Fibroblast of peridontal ligament (primary cell): ENCODE measurements at regions not wholly inside any gene's neighbourhood (a gene's known extent, or its start where the extent isn't known, plus 50 kb on each side); places are given as distances from the start of the nearest gene placed in this dataset.
"Not testable (repeated sequence)": the region's sequence is repeated elsewhere in the genome, so short reads cannot be mapped to it uniquely, and the experiment has no call there.

ENCODE experiments used
- DNase-seq: peaks from one replicate; pipeline ENCODE4 v3.0.0-alpha.2; 2010; ENCODE audit errors: extremely low read depth

DNA sequence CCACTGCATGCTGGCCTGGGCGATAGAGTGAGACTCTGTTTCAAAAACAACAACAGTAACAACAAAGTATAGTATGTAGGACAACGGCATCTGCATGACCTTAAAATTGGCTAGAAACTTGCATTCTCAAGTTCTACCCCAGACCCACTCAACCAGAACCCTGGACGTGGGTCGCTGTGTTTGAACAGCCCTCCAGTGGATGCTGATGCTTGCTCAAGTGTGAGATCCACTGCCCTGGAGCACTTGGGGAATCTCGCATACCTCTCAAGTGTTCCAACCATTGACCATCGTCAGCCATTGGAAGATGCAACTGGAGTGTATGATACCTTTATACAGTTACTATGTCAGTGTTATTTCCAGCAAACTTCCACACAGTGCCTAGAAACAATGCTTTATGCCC, 435.9 kb downstream of the DCDC2C start:
- DNase-seq, result no peak

DNA sequence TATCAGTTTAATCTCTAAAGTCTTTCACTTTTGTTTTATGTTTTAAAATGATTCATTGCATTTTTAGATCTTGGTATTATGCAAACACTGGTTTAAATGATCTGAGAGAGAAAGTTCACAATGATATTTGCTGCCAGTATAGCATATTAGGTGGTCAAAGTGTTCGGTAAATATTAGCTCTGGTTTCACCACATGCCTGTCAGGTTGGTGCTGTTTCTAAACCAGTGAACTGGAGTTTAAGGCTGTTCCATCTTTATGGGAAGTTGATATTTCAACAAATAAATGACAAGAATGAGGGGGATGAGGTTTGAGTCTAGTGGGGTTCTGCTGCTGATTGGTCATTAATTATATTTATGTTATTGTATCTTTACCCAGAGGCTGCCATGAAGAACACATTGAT, 436.4 kb downstream of the DCDC2C start:
- no peak for DNase-seq

DNA sequence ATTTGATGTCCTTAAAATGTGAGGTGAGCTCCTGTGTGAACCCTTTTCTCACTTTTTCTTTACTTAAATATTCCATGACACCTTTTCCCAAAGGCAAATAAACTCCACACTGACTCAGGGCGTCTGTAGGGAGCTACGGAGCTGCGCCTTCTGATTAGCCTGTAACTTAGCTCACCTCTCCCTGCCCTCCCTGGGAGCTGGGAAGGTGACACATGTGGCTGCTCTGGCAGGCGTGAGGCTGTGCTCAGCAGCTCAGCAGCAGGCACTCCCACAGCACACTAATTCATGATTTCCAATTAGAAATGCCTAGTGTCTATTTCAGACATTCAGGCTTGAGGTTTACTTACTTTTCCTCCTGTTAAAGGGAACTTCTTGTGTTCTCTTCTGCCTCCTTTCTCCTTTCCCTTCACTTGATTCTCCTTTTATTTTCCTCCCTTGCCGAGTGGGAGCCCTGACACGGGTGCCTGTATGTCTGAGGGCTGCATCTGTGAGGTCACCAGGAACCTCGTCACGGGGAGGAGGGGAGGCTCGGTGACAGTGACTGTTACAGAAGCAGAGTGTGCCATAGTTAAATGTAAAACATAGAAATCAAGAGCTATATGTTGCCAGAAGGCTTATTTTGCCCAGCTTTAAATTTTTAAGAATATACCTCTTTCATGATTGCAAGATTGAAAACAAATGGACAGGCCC, 437.1 kb downstream of the DCDC2C start:
- DNase-seq, result no peak

DNA sequence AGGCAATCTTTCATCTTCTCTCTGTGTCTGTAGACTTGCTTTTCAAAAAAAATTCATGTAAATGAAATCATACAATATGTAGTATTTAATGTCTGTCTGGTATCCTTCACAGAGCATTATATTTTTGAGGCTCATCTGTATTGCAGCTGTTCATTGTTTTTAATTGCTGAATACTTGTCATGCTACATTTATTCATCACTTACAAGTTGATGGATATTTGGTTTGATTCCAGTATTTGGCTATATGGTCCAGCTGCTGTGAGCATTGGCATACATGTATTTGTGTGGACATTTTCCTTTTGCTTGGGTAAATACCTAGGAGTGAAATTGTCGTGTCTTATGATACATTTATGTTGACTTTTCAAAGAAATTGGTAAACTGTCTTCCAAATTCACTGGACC, 441.4 kb downstream of the DCDC2C start:
- DNase-seq, result no peak

DNA sequence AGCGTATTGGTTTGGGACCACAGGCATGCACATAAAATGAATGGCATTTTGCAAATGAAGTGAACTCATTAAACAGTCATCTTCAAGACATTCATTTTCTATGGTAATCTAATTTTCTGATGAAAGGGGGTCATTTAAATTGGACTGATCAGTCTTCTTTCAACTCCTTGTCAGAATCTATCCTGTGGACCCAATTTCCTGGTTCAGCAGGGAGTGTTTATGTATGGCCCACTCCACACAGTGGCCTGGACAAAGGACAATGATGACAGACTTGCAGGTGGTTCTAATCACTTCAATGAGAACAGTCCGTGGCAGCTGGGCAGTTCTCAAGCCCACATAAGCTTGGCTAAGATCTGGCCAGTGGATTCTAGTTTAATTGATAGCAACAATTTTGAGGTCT, 448.1 kb downstream of the DCDC2C start:
- DNase-seq, result no peak

DNA sequence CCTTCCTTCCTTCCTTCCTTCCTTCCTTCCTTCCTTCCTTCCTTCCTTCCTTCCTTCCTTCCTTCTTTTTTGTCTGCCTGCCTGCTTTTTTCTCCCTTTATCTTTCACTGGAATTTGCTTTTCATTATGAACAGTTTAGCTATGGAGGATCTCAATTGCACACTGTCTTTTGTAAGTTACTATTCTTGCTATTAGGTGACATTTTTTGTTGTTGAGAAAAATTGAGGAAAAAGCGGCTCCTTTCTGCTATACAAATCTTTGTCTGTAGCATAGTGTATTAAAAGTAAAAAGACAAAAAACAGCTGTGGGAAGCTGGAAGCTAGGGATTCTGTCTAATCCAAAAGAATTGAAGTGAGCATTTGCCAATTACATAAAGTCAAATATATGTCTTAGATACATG, 448.7 kb downstream of the DCDC2C start:
- no peak for DNase-seq

DNA sequence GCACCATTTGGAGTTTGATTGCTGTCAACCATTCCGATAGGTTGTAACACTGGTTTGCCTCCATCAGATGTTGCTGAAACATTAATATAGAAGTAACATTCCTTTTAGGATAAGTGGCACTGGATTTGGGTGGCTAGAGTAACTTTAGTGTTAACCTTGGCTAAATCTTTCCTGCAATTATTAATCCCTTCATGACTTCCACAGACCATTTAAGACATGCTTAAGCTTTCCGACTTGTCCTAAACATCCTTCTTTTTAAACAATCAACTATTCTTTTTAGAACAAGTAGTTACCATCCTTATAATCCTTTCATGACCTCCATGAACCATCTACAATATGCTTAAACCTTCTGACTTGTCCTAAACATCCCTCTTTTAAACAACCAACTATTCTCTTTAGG, 465.5 kb downstream of the DCDC2C start:
- DNase-seq, result no peak

DNA sequence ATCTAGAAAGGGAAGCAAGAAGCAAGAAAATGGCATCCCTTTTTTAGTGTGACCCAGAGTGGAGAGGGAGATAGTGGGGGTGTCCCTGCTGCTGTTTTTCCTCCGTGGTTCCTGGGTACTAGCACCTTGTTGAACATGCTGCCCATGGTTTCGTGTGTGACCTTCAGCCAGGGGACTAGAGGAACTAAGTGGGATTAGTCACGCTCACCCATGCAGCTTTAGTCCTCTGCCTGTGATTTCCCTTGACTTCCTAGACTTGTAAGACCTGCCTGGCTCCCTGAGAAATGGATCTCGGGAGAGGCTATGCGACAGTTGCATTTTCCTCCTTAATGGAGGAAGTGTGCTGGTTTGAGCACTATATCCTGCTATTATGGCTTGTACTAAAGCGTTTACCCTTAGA, 471.4 kb downstream of the DCDC2C start:
- DNase-seq, result no peak

DNA sequence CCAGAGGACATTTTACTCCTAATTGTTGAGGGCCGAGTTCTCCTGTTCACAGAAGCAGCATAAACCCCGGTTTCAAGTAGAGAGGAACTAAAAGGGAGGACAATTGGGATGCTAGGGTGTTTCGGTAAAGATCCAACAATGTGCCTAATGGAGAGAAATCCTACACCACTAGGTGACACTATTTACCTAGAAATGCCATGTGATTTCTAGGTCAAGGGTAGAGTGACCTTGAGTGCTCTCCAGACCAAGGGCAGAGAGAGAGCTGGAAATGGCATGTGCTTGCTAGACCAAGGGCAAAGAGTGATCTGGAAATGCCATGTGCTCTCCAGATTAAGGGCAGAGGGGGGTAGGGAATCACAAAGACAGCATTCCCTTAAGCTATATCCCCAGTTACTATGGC, 472.0 kb downstream of the DCDC2C start:
- DNase-seq, result no peak

DNA sequence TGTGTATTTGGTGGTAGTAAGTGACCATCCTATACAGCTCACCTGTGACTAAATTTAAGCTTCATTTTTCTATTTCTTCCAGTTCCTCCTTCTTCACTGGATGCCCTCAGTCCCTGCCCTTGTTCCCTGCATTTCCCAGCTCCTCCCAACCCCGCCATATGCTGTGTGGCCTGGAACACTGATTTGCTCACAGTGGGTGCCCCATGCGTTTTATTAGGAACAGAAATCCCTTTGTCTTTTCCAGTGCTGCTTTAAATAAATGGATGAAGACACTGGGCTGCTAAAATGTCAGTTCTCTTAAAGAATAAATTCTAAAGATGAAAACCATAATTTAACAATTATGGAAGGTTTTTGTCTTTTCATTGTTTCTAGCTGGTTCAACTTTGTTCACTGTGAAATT, 477.3 kb downstream of the DCDC2C start:
- no peak for DNase-seq

DNA sequence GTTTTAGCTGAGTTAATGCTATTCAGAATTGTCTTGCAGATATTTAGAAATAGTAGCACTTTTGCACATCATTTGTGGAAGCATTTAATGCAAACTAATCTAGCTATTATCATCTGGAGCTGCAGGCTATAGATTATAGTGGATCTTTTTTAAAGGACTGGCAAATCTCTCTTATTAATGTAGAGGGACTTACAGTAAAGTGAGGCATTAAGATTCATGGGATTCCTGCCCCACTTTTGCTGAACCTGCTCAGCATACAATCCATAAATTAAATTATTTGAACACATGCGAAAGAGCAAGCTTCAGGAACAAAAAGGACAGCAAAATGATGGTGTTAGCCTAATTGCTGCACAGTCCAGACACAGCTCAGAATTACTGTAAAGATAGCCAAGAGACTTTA, 477.7 kb downstream of the DCDC2C start:
- no peak for DNase-seq

DNA sequence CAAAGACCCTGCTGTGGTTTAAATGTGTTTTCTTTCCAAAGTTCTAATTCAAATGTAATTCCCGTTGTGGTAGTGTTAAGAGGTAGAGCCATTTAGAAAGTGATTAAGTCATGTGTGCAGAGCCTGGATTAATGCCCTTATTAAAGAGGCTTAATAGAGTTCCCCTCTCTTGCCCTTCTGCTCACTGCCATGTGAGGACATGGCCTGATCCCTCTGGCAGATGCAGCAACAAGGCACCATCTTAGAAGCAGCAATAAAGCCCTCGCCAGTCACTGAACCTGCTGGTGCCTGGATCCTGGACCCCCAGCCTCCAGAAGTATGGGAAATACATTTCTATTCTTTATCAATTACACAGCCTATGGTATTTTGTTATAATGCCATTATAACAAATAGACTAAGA, 485.2 kb downstream of the DCDC2C start:
- DNase-seq, result no peak

DNA sequence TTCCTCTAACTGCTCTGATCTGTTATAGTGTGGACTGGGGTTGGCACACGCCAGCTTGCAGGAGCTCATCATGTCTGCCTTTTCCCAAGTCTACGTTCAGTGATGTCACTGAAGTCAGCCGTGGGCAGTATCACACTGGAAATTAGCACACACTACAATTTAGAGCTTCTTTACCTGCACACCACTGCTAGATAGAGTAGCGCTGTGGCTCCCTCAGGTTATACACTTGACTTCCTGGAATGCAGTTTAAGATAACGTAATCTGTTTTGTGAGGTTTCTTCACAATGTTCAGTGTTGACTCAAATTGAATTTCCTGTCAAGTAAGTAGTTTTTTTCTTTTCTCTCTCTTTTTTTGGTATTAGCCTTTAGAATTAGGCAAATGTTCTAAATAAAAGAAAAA, 487.2 kb downstream of the DCDC2C start:
- DNase-seq, result no peak

DNA sequence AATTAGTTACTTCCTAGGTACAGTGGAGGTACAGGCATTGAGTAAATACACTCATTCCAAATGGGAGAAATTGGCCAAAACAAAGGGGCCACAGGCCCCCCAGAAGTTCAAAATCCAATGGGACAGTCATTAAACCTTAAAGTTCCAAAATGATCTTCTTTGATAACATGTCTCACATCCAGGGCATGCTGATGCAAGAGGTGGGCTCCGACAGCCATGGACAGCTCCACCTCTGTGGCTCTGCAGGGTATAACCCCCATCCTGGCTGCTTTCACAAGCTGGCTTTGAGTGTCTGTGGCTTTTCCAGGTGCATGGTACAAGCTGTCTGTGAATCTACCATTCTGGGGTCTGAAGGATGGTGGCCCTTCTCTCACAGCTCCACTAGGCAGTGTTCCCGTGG, 488.7 kb downstream of the DCDC2C start:
- no peak for DNase-seq

DNA sequence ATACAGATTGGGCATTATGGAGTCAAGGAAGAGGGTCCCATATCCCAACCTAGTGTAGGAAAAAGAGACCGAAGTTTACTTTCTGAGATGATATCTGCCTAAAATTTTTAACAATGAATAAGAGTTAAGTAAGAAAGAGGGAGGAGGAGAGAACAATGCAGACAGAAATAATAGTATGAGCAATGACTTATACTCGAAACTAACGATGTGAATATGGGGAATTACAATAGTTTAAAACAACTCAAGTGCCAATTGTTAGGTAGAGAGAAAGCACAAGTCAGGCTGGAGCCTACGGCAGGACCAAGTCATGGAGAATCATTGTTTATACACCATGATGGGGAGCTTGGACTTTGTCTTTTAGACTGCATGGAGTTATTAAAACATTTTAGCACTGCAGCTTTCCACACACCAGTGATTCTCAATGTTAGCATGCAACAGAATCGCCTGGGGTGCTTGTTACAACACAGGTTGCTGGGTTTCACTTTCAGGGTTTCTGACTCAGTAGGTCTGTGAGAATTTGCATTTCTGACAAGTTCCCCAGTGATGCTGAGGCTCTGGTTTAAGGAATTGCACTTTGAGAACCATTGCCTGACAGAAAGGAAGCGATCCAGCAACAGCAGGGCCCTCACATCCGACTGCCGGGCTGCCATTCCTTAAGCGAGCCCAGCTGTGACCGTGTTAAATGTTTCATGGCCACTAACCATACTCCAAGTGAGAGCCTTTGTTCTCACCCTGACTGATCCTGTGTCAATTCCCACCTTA, 511.2 kb downstream of the DCDC2C start:
- no peak for DNase-seq

DNA sequence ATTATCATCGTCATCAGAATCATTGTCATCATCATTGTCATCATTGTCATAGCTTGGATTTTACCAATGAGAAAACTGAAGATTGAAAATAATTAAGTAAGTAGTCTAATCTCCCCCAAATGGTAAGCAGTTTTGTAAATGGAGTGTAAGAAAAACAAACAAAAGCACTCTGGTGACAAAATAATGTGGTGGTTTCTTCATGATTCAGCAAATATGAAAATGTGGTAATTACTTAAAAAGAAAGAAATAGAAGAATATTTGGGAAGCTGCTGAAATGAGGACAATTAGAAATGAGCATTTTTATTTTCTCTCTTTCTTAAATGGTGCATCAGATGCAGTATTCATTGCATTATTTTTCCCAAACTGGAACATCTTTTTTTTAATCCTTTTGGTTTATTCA, 514.4 kb downstream of the DCDC2C start:
- DNase-seq, result no peak

DNA sequence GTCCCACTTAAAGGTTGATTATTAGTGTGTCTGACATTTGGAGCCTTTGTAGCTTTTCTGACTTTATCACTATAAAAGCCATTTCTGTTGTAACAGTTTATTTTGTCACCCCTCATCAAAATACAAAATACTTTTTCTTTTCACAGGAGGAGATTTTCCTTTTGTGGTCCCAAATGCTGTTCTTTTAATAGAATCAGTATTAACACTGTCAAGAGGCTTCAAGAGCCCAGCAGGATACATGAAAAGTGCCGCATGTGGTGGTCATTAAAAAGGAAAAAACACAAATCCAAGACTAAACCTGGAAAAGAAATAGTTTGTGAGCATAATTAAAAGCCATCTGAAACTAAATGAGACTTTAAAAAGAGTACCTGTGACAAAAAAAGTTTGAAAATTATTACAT, 515.7 kb downstream of the DCDC2C start:
- no peak for DNase-seq

DNA sequence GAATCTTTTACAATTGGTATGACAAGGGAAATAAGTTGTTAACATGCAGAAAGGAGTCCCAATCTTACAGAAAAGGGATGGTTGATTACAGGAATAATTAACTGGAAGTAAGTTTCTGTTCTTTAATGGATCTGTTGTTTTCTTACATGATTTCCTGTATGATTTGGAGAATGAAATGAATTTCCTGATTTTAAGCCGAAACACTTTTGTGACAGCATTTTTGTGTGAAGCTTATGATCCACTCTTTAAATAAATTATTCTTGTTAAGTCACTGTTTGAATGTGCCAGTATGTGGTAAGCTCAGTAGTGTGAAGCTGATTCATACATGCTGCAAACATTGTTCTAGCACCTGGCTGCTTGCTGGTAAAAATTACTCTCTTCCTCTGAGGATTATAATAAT, 516.2 kb downstream of the DCDC2C start:
- no peak for DNase-seq

DNA sequence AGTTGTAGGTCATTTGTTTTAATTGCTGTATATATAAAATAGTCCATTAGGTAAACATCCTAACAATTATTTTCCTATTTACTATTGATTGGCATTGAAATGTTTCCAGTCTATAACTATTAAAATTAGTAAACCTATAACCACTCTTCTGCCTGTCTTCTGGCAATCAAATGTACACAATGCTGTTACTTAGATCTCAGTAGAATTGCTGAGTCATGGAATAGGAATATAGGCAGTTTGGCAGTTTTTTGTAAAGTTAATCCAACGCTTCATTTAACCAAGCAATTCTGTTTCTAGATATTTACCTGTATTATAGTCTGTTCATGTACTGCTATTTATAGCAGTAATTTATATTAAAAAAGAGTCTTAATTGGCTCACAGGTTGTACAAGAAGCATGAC, 518.1 kb downstream of the DCDC2C start:
- no peak for DNase-seq

DNA sequence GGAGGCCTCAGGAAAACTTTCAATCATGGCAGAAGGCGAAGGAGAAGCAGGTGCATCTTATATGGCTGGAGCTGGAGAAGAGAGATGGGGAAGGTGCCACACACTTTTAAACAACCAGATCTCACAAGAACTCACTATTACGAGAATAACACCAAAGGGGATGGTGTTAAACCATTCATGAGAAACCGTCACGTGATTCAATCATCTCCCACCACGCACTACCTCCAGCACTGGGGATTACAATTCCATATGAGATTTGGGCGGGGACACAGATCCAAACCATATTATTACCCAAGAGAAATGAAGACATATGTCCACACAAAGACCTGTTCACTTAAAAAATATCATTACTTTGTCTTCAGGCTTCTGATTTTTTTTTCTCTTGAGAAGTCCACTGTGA, 518.5 kb downstream of the DCDC2C start:
- DNase-seq, result no peak

DNA sequence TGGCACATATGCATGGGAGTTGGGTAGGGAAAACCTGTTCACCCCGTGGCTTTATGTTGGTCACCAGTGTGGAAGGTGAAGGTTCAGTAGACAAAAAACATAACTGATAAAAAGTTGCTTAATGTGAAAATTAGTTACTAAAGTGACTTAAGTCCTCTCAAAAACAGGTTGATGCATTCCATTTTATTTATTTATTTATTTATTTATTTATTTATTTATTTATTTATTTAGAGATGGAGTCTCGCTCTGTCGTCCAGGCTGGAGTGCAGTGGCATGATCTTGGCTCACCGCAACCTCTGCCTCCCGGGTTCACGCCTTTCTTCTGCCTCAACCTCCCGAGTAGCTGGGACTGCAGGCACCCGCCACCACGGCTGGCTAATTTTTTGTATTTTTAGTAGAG, 541.0 kb downstream of the DCDC2C start:
- DNase-seq, result not testable (repeated sequence)

DNA sequence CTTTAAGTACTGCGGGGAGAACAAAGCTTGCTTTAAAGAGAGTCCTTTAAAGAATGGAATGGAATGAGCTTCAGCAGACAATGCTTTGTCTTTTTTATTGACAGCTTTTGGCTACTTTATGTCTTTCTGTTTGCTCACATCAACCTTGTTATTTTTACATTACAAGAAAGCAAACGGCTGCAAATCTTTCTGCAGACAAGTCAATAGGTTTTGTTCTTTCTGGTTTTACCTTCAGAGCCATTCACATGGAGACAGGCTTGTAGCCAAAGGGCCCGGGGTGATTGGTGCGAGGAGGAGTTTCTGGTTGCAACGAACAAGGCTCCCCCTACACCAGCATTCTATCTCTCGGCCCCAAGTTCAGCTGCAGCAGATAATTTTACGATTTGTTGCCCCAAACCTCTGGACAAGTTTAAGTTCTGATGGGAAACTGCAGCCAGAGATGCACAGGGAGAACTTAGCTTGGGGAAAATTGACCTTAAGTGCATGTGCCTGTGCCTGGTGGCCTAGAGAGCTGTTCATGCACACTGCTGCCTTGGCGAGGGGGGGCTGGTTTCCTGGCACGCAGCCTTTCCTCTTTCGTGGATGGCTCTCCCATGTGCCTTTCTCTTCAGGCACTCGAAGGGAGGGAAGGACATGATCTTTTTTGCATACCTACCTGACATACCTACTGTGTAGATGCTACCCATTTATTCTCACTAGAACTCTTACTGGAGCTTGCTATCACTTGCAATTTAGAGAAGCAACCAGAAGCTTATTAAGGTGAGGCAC, 543.2 kb downstream of the DCDC2C start:
- no peak for DNase-seq

DNA sequence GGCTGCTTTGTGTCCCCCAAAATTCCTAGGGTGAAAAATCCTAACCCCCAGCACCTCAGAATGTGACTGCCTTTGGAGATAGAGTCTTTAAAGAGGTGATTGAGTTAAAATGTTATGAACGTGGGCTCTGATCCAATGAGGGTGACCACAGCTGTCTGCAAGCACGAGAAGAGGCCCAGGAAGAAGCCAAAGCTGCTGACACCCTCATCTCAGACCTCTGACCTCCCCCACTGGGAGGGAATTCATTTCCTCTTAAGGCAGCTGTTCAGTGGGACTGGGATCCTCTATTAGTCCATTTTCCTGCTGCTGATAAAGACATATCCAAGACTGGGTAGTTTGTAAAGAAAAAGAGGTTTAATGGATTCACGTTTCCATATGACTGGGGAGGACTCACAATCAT, 544.4 kb downstream of the DCDC2C start:
- DNase-seq, result no peak
